ENCODE measurements at regions not wholly inside any gene's neighbourhood (a gene's known extent, or its start where the extent isn't known, plus 50 kb on each side); places are given as distances from the start of the nearest gene placed in this dataset.

GRCh38 chr3:184467171-184467570 lies 87.3 kb downstream of the CHRD start:
- no peak overlapping the region for H3K4me3 ChIP-seq
- H3K9ac ChIP-seq (ENCODE audit: low read depth in 2 of 2, low read length in 2 of 2) = no peak overlapping the region
- DNase-seq = no peak
- H3K4me1 ChIP-seq = no peaks in the 10 kb centered on the region
- no peak overlapping the region for H3K27ac ChIP-seq
- H3K36me3 ChIP-seq = no peaks in the 10 kb centered on the region
- H3K9me3 ChIP-seq = no peaks in the 10 kb centered on the region
- H3K27me3 ChIP-seq = no peaks in the 10 kb centered on the region
- intact Hi-C loops (cut with DNase I) = loop anchor here (5.0 to 10.0 kb wide), 2 partner anchors 50 to 92 kb away; partner anchors contain the start of gene THPO
- TF ChIP-seq CTCF (IDR thresholded peaks at IDR 0.05) = no peak

- no peaks in the 10 kb centered on the region for H3K9me3 ChIP-seq
- intact Hi-C loops (cut with DNase I) = no loop called here
- no peak overlapping the region for H3K4me3 ChIP-seq
- no peak for DNase-seq
- H3K27me3 ChIP-seq = no peaks in the 10 kb centered on the region
- no peaks in the 10 kb centered on the region for H3K36me3 ChIP-seq
- H3K9ac ChIP-seq (ENCODE audit: low read depth in 2 of 2, low read length in 2 of 2) = no peak overlapping the region
- TF ChIP-seq CTCF (IDR thresholded peaks at IDR 0.05) = no peak
- H3K4me1 ChIP-seq = no peaks in the 10 kb centered on the region
- no peak overlapping the region for H3K27ac ChIP-seq
These were observed 90.7 kb downstream of the CHRD start for GRCh38 chr3:184470551-184470950.

- intact Hi-C loops (cut with DNase I) = no loop called here
- TF ChIP-seq CTCF (IDR thresholded peaks at IDR 0.05) = no peak
- Histone ChIP-seq H3K9ac (ENCODE audit: low read depth in 2 of 2, low read length in 2 of 2) (no peak overlapping the region), H3K4me1 (no peaks in the 10 kb centered on the region), H3K9me3 (no peaks in the 10 kb centered on the region), H3K36me3 (no peaks in the 10 kb centered on the region), H3K4me3 (no peak overlapping the region), H3K27ac (no peak overlapping the region), H3K27me3 (no peaks in the 10 kb centered on the region)
- DNase-seq = no peak
These were observed 90.1 kb upstream of the EPHB3 start for GRCh38 chr3:184471439-184471838.

- H3K9me3 ChIP-seq = no peaks in the 10 kb centered on the region
- peak; percentile 33 for DNase-seq
- no peak overlapping the region for H3K4me3 ChIP-seq
- no peaks in the 10 kb centered on the region for H3K4me1 ChIP-seq
- H3K27me3 ChIP-seq = no peaks in the 10 kb centered on the region
- TF ChIP-seq CTCF (IDR thresholded peaks at IDR 0.05) = no peak
- no peaks in the 10 kb centered on the region for H3K36me3 ChIP-seq
- H3K9ac ChIP-seq (ENCODE audit: low read depth in 2 of 2, low read length in 2 of 2) = no peak overlapping the region
- H3K27ac ChIP-seq = no peak overlapping the region
- intact Hi-C loops (cut with DNase I) = no loop called here
These were observed 88.7 kb upstream of the EPHB3 start for GRCh38 chr3:184472723-184473428.

GRCh38 chr3:184474897-184475296 lies 86.7 kb upstream of the EPHB3 start:
- Histone ChIP-seq H3K27ac (no peak overlapping the region), H3K27me3 (no peaks in the 10 kb centered on the region), H3K36me3 (no peaks in the 10 kb centered on the region), H3K4me1 (no peaks in the 10 kb centered on the region), H3K9ac (ENCODE audit: low read depth in 2 of 2, low read length in 2 of 2) (no peak overlapping the region), H3K4me3 (no peak overlapping the region), H3K9me3 (no peaks in the 10 kb centered on the region)
- TF ChIP-seq CTCF (IDR thresholded peaks at IDR 0.05) = no peak
- intact Hi-C loops (cut with DNase I) = no loop called here
- DNase-seq = no peak
